Panc1 (cell line): ENCODE measurements at regions not wholly inside any gene's neighbourhood (a gene's known extent, or its start where the extent isn't known, plus 50 kb on each side); places are given as distances from the start of the nearest gene placed in this dataset.

Experiments
- ATAC-seq: fragments of 200-7000 bp; cut with Tn5 transposase; 2 replicates; pipeline ENCODE4 v1.9.1; 2020; ENCODE audit warnings: mild to moderate bottlenecking, moderate library complexity
- BruUV-seq: library from RNA; stranded (reverse); fragments of 400-500 nt; replicated peaks from 2 replicates; lab custom pipeline; 2021; lab: Mats Ljungman, UMichigan
- CTCF ChIA-PET: fragments of 300-600 bp; sonication (Branson Sonifier 250); formaldehyde crosslinking; loops from one replicate; lab custom pipeline; 2022; ENCODE audit warnings: antibody characterized with exemption; lab: Charles Lee
- POLR2A ChIA-PET: fragments of 300-600 bp; sonication (Branson Sonifier 250); formaldehyde crosslinking; loops from one replicate; lab custom pipeline; 2022; ENCODE audit warnings: antibody characterized with exemption; lab: Charles Lee
- DNase-seq: peaks from one replicate; pipeline ENCODE4 v3.0.0-alpha.2; 2010; ENCODE audit warnings: low read depth, low spot score
- H3K27ac ChIP-seq: 2 replicates; pipeline ENCODE4 v1.5.1; 2011; ENCODE audit warnings: mild to moderate bottlenecking, low read length, inconsistent platforms
- H3K27me3 ChIP-seq: fragments of 200-500 bp; sonication (Bioruptor generic); 2 replicates; pipeline ENCODE4 v1.6.0; 2014; ENCODE audit warnings: low read length, inconsistent platforms; ENCODE audit not compliant: control insufficient read depth, insufficient read depth
- H3K36me3 ChIP-seq: fragments of 200-500 bp; sonication (Bioruptor generic); 2 replicates; pipeline ENCODE4 v1.5.1; 2014; ENCODE audit warnings: inconsistent platforms, mild to moderate bottlenecking, low read length, moderate library complexity; ENCODE audit not compliant: control insufficient read depth, insufficient read depth
- H3K4me1 ChIP-seq: 2 replicates; pipeline ENCODE4 v1.5.1; 2011; ENCODE audit warnings: inconsistent platforms, mild to moderate bottlenecking, low read length, moderate library complexity; ENCODE audit not compliant: control insufficient read depth, insufficient read depth
- H3K4me3 ChIP-seq, 2 experiments: 2 replicates each; pipeline ENCODE4 v1.5.1; 2011 to 2012; ENCODE audit warnings: low read depth in 2 of 2, low read length in 2 of 2, mild to moderate bottlenecking in 2 of 2, inconsistent platforms in 1 of 2, moderate library complexity in 1 of 2
- H3K9me3 ChIP-seq: fragments of 200-500 bp; sonication (Bioruptor generic); 2 replicates; pipeline ENCODE4 v1.5.1; 2014; ENCODE audit warnings: low read depth, mild to moderate bottlenecking, inconsistent platforms, low read length, moderate library complexity; ENCODE audit not compliant: control insufficient read depth, insufficient read depth
- POLR2AphosphoS5 ChIP-seq: IDR thresholded peaks from 2 replicates; pipeline ENCODE4 v1.6.1; 2012; ENCODE audit warnings: mild to moderate bottlenecking, low read depth, low read length, moderate library complexity
- SIN3A ChIP-seq: IDR thresholded peaks from 2 replicates; pipeline ENCODE4 v1.6.1; 2012; ENCODE audit warnings: low read depth, mild to moderate bottlenecking, low read length, moderate library complexity, borderline replicate concordance; ENCODE audit not compliant: insufficient read depth
- TCF7L2 ChIP-seq: IDR thresholded peaks from 2 replicates; pipeline ENCODE4 v1.6.1; 2011; ENCODE audit warnings: mild to moderate bottlenecking, low read depth, low read length, inconsistent platforms
- in situ Hi-C: cut with HindIII; loops from 2 replicates; pipeline ENCODE4 v1.10.0; 2016; ENCODE audit warnings: low sequenced_read_pairs, low pct_unique_long_range_greater_than_20kb
- intact Hi-C: fragments of 100-400 bp; cut with micrococcal nuclease; formaldehyde crosslinking; loops from one replicate; pipeline ENCODE4 v1.10.0; 2022; ENCODE audit not compliant: unreplicated experiment
- TF ChIP-seq, protein P1 (sequence below): fragments of 450-650 bp; IDR thresholded peaks from 2 replicates; pipeline ENCODE4 v1.5.1; 2017; ENCODE audit warnings: mild to moderate bottlenecking
- TF ChIP-seq, protein P2 (sequence below), 2 experiments: IDR thresholded peaks; 2 replicates each; pipeline ENCODE4 v1.6.1; 2011 to 2012; ENCODE audit warnings: low read depth in 2 of 2, control low read depth in 1 of 2, low read length in 1 of 2, mild to moderate bottlenecking in 1 of 2, moderate library complexity in 1 of 2; ENCODE audit not compliant: insufficient read depth in 1 of 2

DNA sequence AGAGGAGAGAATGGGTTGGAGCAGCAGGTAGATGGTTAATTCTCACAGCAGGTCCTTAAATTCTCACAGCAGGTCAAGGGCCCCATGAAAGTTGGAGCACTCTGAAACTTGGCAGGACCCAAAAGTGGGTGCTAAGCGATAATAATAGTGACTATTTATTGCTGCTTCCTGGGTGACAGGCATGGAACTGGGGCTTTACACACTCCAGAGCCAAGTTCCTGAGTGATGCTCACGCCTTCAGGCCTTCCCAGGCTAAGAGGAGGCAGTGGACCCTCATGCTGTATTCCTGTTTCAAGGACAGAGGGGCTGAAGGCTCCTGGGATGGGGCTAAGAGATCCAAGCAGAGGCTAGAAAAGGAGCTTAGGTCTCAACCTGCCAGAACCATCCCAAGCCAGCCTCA, 180.9 kb upstream of the VASH1 start:
- no TSS peak for BruUV-seq
- ChIA-PET CTCF (no interaction called here), POLR2A (no interaction called here)
- no peaks in the 10 kb centered on the region for H3K27me3 ChIP-seq
- no peaks in the 10 kb centered on the region for H3K9me3 ChIP-seq
- no peaks in the 10 kb centered on the region for H3K4me1 ChIP-seq
- intact Hi-C loops = no loop called here
- H3K27ac ChIP-seq = no peak overlapping the region
- no peaks in the 10 kb centered on the region for H3K36me3 ChIP-seq
- no peak for TF ChIP-seq SIN3A
- TF ChIP-seq, protein P1, sequence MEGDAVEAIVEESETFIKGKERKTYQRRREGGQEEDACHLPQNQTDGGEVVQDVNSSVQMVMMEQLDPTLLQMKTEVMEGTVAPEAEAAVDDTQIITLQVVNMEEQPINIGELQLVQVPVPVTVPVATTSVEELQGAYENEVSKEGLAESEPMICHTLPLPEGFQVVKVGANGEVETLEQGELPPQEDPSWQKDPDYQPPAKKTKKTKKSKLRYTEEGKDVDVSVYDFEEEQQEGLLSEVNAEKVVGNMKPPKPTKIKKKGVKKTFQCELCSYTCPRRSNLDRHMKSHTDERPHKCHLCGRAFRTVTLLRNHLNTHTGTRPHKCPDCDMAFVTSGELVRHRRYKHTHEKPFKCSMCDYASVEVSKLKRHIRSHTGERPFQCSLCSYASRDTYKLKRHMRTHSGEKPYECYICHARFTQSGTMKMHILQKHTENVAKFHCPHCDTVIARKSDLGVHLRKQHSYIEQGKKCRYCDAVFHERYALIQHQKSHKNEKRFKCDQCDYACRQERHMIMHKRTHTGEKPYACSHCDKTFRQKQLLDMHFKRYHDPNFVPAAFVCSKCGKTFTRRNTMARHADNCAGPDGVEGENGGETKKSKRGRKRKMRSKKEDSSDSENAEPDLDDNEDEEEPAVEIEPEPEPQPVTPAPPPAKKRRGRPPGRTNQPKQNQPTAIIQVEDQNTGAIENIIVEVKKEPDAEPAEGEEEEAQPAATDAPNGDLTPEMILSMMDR = no peak
- no peak overlapping the region for H3K4me3 ChIP-seq
- no peak for ATAC-seq
- in situ Hi-C loops = no loop called here
- no peak for DNase-seq

DNA sequence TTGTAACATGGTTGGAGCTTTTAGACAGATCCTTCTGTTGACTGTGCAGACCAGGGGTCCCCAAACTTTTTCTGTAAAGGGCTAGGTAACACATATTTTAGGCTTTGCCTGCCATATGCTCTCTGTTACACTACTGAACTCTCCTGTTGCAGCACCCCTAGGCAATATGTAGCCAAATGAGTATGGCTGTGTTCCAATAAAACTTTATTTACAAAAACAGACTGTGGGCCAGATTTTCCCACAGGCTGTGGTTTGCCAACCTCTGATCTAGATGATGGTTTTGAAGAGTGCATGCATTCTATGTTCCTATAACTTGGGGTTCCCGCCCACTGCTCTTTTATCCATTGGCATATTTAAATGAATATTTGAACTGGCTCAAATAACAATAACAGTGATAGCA, 180.3 kb upstream of the VASH1 start:
- ChIA-PET POLR2A (no interaction called here), CTCF (no interaction called here)
- Histone ChIP-seq H3K4me1 (no peaks in the 10 kb centered on the region), H3K27me3 (no peaks in the 10 kb centered on the region), H3K9me3 (no peaks in the 10 kb centered on the region), H3K27ac (no peak overlapping the region), H3K36me3 (no peaks in the 10 kb centered on the region), H3K4me3 (no peak overlapping the region)
- in situ Hi-C loops = no loop called here
- ATAC-seq (no peak), DNase-seq (no peak)
- TF ChIP-seq SIN3A = no peak
- TF ChIP-seq, protein P1 = no peak
- TF ChIP-seq, protein P2, sequence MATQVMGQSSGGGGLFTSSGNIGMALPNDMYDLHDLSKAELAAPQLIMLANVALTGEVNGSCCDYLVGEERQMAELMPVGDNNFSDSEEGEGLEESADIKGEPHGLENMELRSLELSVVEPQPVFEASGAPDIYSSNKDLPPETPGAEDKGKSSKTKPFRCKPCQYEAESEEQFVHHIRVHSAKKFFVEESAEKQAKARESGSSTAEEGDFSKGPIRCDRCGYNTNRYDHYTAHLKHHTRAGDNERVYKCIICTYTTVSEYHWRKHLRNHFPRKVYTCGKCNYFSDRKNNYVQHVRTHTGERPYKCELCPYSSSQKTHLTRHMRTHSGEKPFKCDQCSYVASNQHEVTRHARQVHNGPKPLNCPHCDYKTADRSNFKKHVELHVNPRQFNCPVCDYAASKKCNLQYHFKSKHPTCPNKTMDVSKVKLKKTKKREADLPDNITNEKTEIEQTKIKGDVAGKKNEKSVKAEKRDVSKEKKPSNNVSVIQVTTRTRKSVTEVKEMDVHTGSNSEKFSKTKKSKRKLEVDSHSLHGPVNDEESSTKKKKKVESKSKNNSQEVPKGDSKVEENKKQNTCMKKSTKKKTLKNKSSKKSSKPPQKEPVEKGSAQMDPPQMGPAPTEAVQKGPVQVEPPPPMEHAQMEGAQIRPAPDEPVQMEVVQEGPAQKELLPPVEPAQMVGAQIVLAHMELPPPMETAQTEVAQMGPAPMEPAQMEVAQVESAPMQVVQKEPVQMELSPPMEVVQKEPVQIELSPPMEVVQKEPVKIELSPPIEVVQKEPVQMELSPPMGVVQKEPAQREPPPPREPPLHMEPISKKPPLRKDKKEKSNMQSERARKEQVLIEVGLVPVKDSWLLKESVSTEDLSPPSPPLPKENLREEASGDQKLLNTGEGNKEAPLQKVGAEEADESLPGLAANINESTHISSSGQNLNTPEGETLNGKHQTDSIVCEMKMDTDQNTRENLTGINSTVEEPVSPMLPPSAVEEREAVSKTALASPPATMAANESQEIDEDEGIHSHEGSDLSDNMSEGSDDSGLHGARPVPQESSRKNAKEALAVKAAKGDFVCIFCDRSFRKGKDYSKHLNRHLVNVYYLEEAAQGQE (IDR thresholded peaks at IDR 0.05; ENCODE audit: insufficient read depth in 1 of 2, low read depth in 2 of 2, low read length in 1 of 2) = no peak
- no peak for TF ChIP-seq POLR2AphosphoS5
- no peak for TF ChIP-seq TCF7L2
- intact Hi-C loops = no loop called here
- BruUV-seq = no TSS peak
